HepG2 (cell line): ENCODE measurements at regions not wholly inside any gene's neighbourhood (a gene's known extent, or its start where the extent isn't known, plus 50 kb on each side); places are given as distances from the start of the nearest gene placed in this dataset.

ENCODE experiments used
- CTCF ChIP-seq: sonication (generic); formaldehyde crosslinking; IDR thresholded peaks from 2 replicates; pipeline ENCODE4 v1.5.0; 2020; ENCODE audit warnings: mild to moderate bottlenecking, missing genetic modification reagents, moderate library complexity
- ELK4 ChIP-seq: sonication (generic); formaldehyde crosslinking; IDR thresholded peaks from 2 replicates; pipeline ENCODE4 v1.9.0; 2021; ENCODE audit warnings: missing genetic modification reagents, borderline replicate concordance
- EP300 ChIP-seq, 3 experiments: sonication (generic) in 1 of 3; formaldehyde crosslinking in 1 of 3; IDR thresholded peaks; 2 replicates each; pipeline versions ENCODE4 v1.5.1 to v1.6.1; 2011 to 2020; ENCODE audit warnings: low read depth in 2 of 3, low read length in 2 of 3, borderline replicate concordance in 1 of 3, improper control_type of control experiment in 1 of 3, mild to moderate bottlenecking in 1 of 3, missing genetic modification reagents in 1 of 3, moderate library complexity in 1 of 3
- EZH2 ChIP-seq: conservative IDR thresholded peaks from 2 replicates; pipeline ENCODE4 v1.6.1; 2012; ENCODE audit warnings: mild to moderate bottlenecking, low read depth, low read length, moderate library complexity
- FLYWCH1 ChIP-seq: sonication (generic); formaldehyde crosslinking; IDR thresholded peaks from 2 replicates; pipeline ENCODE4 v1.8.1; 2023; ENCODE audit warnings: mild to moderate bottlenecking, missing genetic modification reagents
- GABPA ChIP-seq, 2 experiments: IDR thresholded peaks; 2 replicates each; pipeline ENCODE4 v1.6.1; 2011 to 2016; ENCODE audit warnings: low read depth in 2 of 2, low read length in 1 of 2, missing biosample characterization in 1 of 2, missing genetic modification characterization in 1 of 2
- KDM5A ChIP-seq: fragments of 200-600 bp; sonication (generic); IDR thresholded peaks from 2 replicates; pipeline ENCODE4 v1.7.0; 2018; ENCODE audit warnings: antibody characterized with exemption, mild to moderate bottlenecking, low read length, borderline replicate concordance
- REPIN1 ChIP-seq: sonication (generic); formaldehyde crosslinking; IDR thresholded peaks from 2 replicates; pipeline ENCODE4 v1.8.0; 2022; ENCODE audit warnings: missing genetic modification reagents, low read depth, mild to moderate bottlenecking, borderline replicate concordance
- SETDB1 ChIP-seq: sonication (generic); formaldehyde crosslinking; IDR thresholded peaks from 2 replicates; pipeline ENCODE4 v1.5.1; 2020; ENCODE audit warnings: missing genetic modification reagents, mild to moderate bottlenecking, borderline replicate concordance
- ZFYVE20 ChIP-seq: sonication (generic); formaldehyde crosslinking; IDR thresholded peaks from 2 replicates; pipeline ENCODE4 v1.8.0; 2023; ENCODE audit warnings: low read depth, mild to moderate bottlenecking, moderate library complexity, missing genetic modification reagents, borderline replicate concordance

GRCh38 chr6:54998576-54998975 lies 152.0 kb downstream of the FAM83B start:
- TF ChIP-seq REPIN1 (CRISPR knock-in tag), result no peak
- TF ChIP-seq CTCF, result no peak
- TF ChIP-seq SETDB1 (CRISPR knock-in tag), result no peak
- no peak for TF ChIP-seq GABPA (IDR thresholded peaks at IDR 0.05; ENCODE audit: low read depth, low read length)
- TF ChIP-seq GABPA (CRISPR knock-in tag; IDR thresholded peaks at IDR 0.05; ENCODE audit: low read depth), result no peak
- TF ChIP-seq EZH2, result no peak
- no peak for TF ChIP-seq ZFYVE20
- TF ChIP-seq EP300 (IDR thresholded peaks at IDR 0.05; ENCODE audit: low read depth in 2 of 2, low read length in 2 of 2), result no peak
- TF ChIP-seq EP300 (CRISPR knock-in tag; IDR thresholded peaks at IDR 0.05; ENCODE audit: borderline replicate concordance), result no peak
- TF ChIP-seq ELK4 (CRISPR knock-in tag), result no peak
- no peak for TF ChIP-seq KDM5A
- TF ChIP-seq FLYWCH1 (CRISPR knock-in tag), result no peak
